A549 (cell line): ENCODE measurements at regions not wholly inside any gene's neighbourhood (a gene's known extent, or its start where the extent isn't known, plus 50 kb on each side); places are given as distances from the start of the nearest gene placed in this dataset.

Source experiments
- ATAC-seq, 2 experiments: fragments of 200-7000 bp in 1 of 2; fragments of >200 bp in 1 of 2; cut with Nextera tagmentation in 1 of 2; cut with Tn5 transposase in 1 of 2; 3 replicates each; pipeline versions ENCODE4 v1.8.0 to v1.9.1; 2018 to 2020; ENCODE audit warnings: mild to moderate bottlenecking in 1 of 2, moderate library complexity in 1 of 2
- CTCF ChIA-PET: fragments of 300-600 bp; sonication (Branson Sonifier 250); formaldehyde crosslinking; extraction: SDS; loops from one replicate; lab custom pipeline; 2021; ENCODE audit warnings: antibody characterized with exemption, inconsistent platforms; lab: Yijun Ruan, JAX
- POLR2A ChIA-PET: fragments of 350-600 bp; formaldehyde crosslinking; extraction: SDS; loops from one replicate; lab custom pipeline; 2021; ENCODE audit warnings: antibody characterized with exemption, inconsistent platforms; lab: Yijun Ruan, JAX
- DNase-seq, 2 experiments: peaks; one replicate each; pipeline versions ENCODE4 v3.0.0 to v3.0.0-alpha.2; 2011 to 2016; ENCODE audit warnings: low read depth in 1 of 2, low spot score in 1 of 2
- FAIRE-seq: peaks from 2 replicates; lab custom pipeline; 2011; peaks lifted over from hg19 to GRCh38; lab: Jason Lieb, UNC
- H3K27ac ChIP-seq, 2 experiments: fragments of >200 bp; sonication (Bioruptor Twin); formaldehyde crosslinking; 3 replicates each; pipeline ENCODE4 v1.5.1; 2016 to 2017
- H3K4me1 ChIP-seq: fragments of >200 bp; sonication (Bioruptor Twin); formaldehyde crosslinking; 3 replicates; pipeline ENCODE4 v1.6.1; 2016
- H3K4me2 ChIP-seq: fragments of >200 bp; sonication (Bioruptor Twin); formaldehyde crosslinking; 3 replicates; pipeline ENCODE4 v1.6.1; 2016
- H3K4me3 ChIP-seq: fragments of >200 bp; sonication (Bioruptor Twin); formaldehyde crosslinking; 3 replicates; pipeline ENCODE4 v1.5.1; 2016
- H3K9me3 ChIP-seq: fragments of >200 bp; sonication (Bioruptor Twin); formaldehyde crosslinking; 3 replicates; pipeline ENCODE4 v1.6.1; 2016
- CEBPB ChIP-seq, 2 experiments: fragments of >200 bp in 1 of 2; sonication (Bioruptor Twin) in 1 of 2; formaldehyde crosslinking in 1 of 2; IDR thresholded peaks; 2 replicates each; pipeline ENCODE4 v1.6.1; 2012 to 2016
- EP300 ChIP-seq, 2 experiments: fragments of >200 bp; sonication (Bioruptor Twin); formaldehyde crosslinking; IDR thresholded peaks; 2 replicates in 1 of 2; 3 replicates in 1 of 2; pipeline ENCODE4 v1.6.1; 2016 to 2017
- FOSB ChIP-seq: fragments of 250-450 bp; sonication (Bioruptor Pico); IDR thresholded peaks from 2 replicates; pipeline ENCODE4 v1.5.0; 2020; ENCODE audit warnings: mild to moderate bottlenecking, moderate library complexity
- FOXS1 ChIP-seq: fragments of 250-450 bp; sonication (Bioruptor Pico); IDR thresholded peaks from 2 replicates; pipeline ENCODE4 v1.5.0; 2020; ENCODE audit warnings: mild to moderate bottlenecking, moderate library complexity
- GATA3 ChIP-seq: IDR thresholded peaks from 2 replicates; pipeline ENCODE4 v1.6.1; 2012; ENCODE audit warnings: borderline replicate concordance
- HDAC2 ChIP-seq: fragments of 200-600 bp; sonication (generic); IDR thresholded peaks from 2 replicates; pipeline ENCODE4 v1.6.1; 2016
- HMGXB4 ChIP-seq: fragments of 250-450 bp; sonication (Bioruptor Pico); IDR thresholded peaks from 2 replicates; pipeline ENCODE4 v1.5.0; 2021; ENCODE audit warnings: mild to moderate bottlenecking, moderate library complexity, borderline replicate concordance
- JUNB ChIP-seq: fragments of >200 bp; sonication (Bioruptor Twin); formaldehyde crosslinking; IDR thresholded peaks from 2 replicates; pipeline ENCODE4 v1.6.1; 2016
- MAFK ChIP-seq: fragments of 450-650 bp; IDR thresholded peaks from 2 replicates; pipeline ENCODE4 v1.6.1; 2014; ENCODE audit not compliant: partially characterized antibody
- MAX ChIP-seq: IDR thresholded peaks from 2 replicates; pipeline ENCODE4 v1.6.1; 2012
- MAZ ChIP-seq: fragments of 150-350 bp; IDR thresholded peaks from 2 replicates; pipeline ENCODE4 v1.6.1; 2014; ENCODE audit warnings: antibody characterized with exemption, low read depth, low read length, borderline replicate concordance
- MYC ChIP-seq: IDR thresholded peaks from 2 replicates; pipeline ENCODE4 v1.6.1; 2012; ENCODE audit warnings: mild to moderate bottlenecking, inconsistent platforms, low read length, improper control_type of control experiment, borderline replicate concordance
- NPAS2 ChIP-seq: fragments of 250-450 bp; sonication (Bioruptor Pico); IDR thresholded peaks from 2 replicates; pipeline ENCODE4 v1.8.0; 2022; ENCODE audit warnings: mild to moderate bottlenecking, moderate library complexity, borderline replicate concordance
- PBX3 ChIP-seq: IDR thresholded peaks from 2 replicates; pipeline ENCODE4 v1.6.1; 2012
- POLR2AphosphoS2 ChIP-seq: conservative IDR thresholded peaks from 2 replicates; pipeline ENCODE4 v1.6.1; 2012; ENCODE audit warnings: low read length, improper control_type of control experiment, inconsistent platforms
- RCOR1 ChIP-seq: fragments of 150-350 bp; IDR thresholded peaks from 2 replicates; pipeline ENCODE4 v1.6.1; 2014; ENCODE audit warnings: antibody characterized with exemption, low read length, low read depth
- RFX5 ChIP-seq: fragments of 450-650 bp; IDR thresholded peaks from 2 replicates; pipeline ENCODE4 v1.7.1; 2014; ENCODE audit warnings: antibody characterized with exemption, mild to moderate bottlenecking, moderate library complexity
- RNF2 ChIP-seq: fragments of 200-600 bp; sonication (generic); IDR thresholded peaks from 2 replicates; pipeline ENCODE4 v1.6.1; 2016; ENCODE audit warnings: low read depth, mild to moderate bottlenecking, antibody characterized with exemption, moderate library complexity, borderline replicate concordance
- TFCP2L1 ChIP-seq: fragments of 250-450 bp; sonication (Bioruptor Pico); IDR thresholded peaks from 2 replicates; pipeline ENCODE4 v1.5.0; 2021; ENCODE audit warnings: mild to moderate bottlenecking
- USF2 ChIP-seq: fragments of 450-650 bp; IDR thresholded peaks from 2 replicates; pipeline ENCODE4 v1.6.1; 2014; ENCODE audit warnings: antibody characterized with exemption
- ZC3H11A ChIP-seq: fragments of 450-650 bp; IDR thresholded peaks from 2 replicates; pipeline ENCODE4 v1.6.1; 2014; ENCODE audit warnings: antibody characterized with exemption, mild to moderate bottlenecking
- ZNF302 ChIP-seq: fragments of 250-450 bp; sonication (Bioruptor Pico); IDR thresholded peaks from 2 replicates; pipeline ENCODE4 v1.9.0; 2021; ENCODE audit warnings: inconsistent platforms, mild to moderate bottlenecking, moderate library complexity
- ZSCAN20 ChIP-seq: fragments of 250-450 bp; sonication (Bioruptor Pico); IDR thresholded peaks from 2 replicates; pipeline ENCODE4 v1.8.0; 2022; ENCODE audit warnings: mild to moderate bottlenecking, moderate library complexity
- WGBS: methylation state at CpG from one replicate; pipeline ENCODE4 v1.1.6; 2017; ENCODE audit errors: missing lambda C conversion rate; 5-methylcytosine and 5-hydroxymethylcytosine counted together

GRCh38 chr2:215780907-215781685 is 232.3 kb downstream of the MREG start:
- H3K27ac ChIP-seq: no peak overlapping the region
- no peak for TF ChIP-seq MAFK
- TF ChIP-seq NPAS2 (CRISPR knock-in tag): no peak
- TF ChIP-seq ZSCAN20 (CRISPR knock-in tag): no peak
- no peak for TF ChIP-seq RFX5
- no peak for TF ChIP-seq POLR2AphosphoS2
- no peak for TF ChIP-seq FOXS1 (CRISPR knock-in tag)
- no peak for TF ChIP-seq FOSB
- TF ChIP-seq HMGXB4 (CRISPR knock-in tag): no peak
- TF ChIP-seq MAZ: no peak
- DNase-seq: no peak
- ChIA-PET CTCF (interaction anchor here (1.2 kb wide), 1 partner anchor 15 kb away, joined by 3 read pairs; no protein-coding TSS in a partner anchor), POLR2A (no interaction called here)
- H3K4me1 ChIP-seq: peaks cover 9% of the 10 kb centered on the region; the same call in 2 of the 3 replicates
- no peaks in the 10 kb centered on the region for H3K9me3 ChIP-seq
- H3K4me2 ChIP-seq: no peak overlapping the region
- FAIRE-seq: no peak
- 82% methylated on average over 3 of the region's 3 CpGs for WGBS
- no peak overlapping the region for H3K4me3 ChIP-seq
- no peak for ATAC-seq

- Histone ChIP-seq H3K27ac (no peak overlapping the region; a peak in 1 of 6 replicates), H3K4me2 (no peak overlapping the region), H3K4me3 (no peak overlapping the region), H3K9me3 (no peaks in the 10 kb centered on the region), H3K4me1 (peaks cover 9% of the 10 kb centered on the region; the same call in 2 of the 3 replicates)
- no peak for DNase-seq
- ATAC-seq: no peak
- FAIRE-seq: no peak
- TF ChIP-seq USF2 (no peak), RCOR1 (no peak), GATA3 (no peak), JUNB (no peak), MYC (no peak), ZC3H11A (no peak), EP300 (IDR thresholded peaks at IDR 0.05) (no peak), RNF2 (no peak), CEBPB (IDR thresholded peaks at IDR 0.05) (no peak), TFCP2L1 (no peak), MAX (no peak), HDAC2 (no peak), ZNF302 (CRISPR knock-in tag) (no peak), PBX3 (no peak)
- ChIA-PET POLR2A (no interaction called here), CTCF (interaction anchor here (1.2 kb wide), 1 partner anchor 14 kb away, joined by 3 read pairs; no protein-coding TSS in a partner anchor)
- 76% methylated on average over 5 of the region's 5 CpGs for WGBS
Observed at GRCh38 chr2:215780313-215780712, 233.0 kb downstream of the MREG start.
